HG02759 (cell line): ENCODE measurements at regions not wholly inside any gene's neighbourhood (a gene's known extent, or its start where the extent isn't known, plus 50 kb on each side); places are given as distances from the start of the nearest gene placed in this dataset.

Source experiments
- ATAC-seq: cut with Tn5 transposase; IDR thresholded peaks from one replicate; pipeline ENCODE4 v1.9.1; 2021; ENCODE audit warnings: mild to moderate bottlenecking, moderate library complexity; ENCODE audit not compliant: unreplicated experiment

DNA sequence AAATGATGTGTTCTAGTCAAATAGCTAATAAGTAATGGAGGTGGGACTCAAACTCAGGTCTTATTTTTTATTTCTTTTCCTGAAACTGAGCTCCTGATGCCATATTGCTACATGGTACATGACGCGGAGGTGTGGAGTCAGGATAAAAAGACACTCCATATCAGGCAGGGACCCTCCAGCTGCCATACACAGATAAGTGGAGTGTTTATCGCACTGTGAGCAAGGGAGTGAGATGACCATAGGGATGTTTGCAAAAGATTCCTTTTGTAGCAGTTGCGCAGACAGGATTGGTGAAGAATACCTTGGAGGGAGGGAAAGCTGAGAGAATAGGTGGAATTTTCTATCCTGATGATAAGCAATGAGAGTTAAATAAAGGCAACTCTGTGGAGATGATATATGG lies 657.2 kb downstream of the RNF144A start:
- no peak for ATAC-seq

DNA sequence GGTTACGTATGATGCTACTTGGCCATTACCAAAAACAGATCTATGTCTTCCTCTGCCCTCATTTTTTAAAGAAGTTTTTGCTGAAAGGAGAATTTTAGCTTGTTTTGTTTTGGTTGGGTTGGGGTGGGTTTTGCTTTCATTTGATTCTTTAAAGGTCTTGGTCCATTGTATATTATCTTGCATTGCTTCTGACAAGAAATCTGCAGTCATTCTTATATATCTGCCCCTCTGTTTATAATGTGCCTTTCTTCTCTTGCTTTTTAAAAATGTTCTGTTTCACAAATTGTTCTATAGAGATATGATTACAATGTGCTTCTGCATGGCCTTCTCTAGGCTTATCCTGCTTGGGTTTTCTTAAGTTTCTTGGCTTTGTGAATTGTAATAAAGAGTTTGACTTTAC lies 660.6 kb downstream of the RNF144A start:
- no peak for ATAC-seq

DNA sequence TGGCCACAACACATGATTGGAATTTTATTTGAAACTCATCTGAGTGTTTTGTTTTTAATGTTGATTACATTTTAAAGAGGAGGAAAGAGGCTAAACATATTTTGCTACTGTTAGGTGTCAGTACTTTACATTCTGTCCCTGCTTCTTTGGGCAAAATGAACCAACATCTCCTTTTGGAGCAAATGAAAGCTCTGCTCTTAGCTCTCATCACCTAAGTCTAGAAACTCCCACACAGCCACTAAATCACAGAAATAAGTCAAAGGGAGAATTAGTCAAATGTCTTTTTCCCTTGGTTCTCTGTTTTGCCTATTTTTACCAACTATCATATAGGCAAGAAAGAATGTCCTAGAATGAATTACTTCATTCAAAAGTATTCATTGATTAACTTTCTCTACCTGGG lies 666.8 kb downstream of the RNF144A start:
- ATAC-seq, result no peak

DNA sequence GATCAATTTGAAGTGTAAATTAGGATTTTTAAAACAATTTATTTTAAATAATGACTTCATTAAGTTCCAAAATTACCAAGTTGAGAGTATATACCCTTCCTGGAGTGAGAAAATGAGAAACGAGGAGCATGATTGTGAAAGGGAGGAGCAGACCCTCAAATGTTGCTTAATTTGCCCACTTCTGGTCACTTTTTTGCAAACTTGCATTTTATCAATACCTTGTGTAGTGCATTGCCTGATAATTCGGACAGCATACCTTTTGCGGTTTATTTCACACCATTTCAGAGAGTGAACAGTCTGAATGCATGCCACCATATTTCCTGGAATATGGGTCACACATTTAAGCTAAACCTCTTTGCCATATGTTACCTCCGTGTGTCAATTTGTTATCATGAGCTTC lies 669.7 kb downstream of the RNF144A start:
- ATAC-seq, result no peak

DNA sequence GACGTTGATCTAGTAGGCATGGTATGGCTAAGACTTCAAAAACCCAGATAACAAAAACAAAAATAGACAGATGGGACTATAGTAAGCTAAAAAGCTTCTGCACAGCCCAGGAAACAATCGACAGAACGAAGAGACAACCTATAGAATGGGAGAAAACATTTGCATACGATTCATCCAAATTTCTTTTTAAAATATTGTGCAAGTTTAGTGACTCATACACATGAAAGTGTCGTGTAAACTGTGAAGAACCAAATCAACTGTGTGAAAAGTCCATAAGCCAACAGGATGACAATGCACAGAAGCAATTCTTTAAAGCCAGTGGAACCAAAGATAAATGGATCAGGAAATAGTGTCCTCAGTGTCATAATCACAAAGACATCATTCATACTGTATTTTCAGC lies 671.1 kb downstream of the RNF144A start:
- ATAC-seq, result no peak

DNA sequence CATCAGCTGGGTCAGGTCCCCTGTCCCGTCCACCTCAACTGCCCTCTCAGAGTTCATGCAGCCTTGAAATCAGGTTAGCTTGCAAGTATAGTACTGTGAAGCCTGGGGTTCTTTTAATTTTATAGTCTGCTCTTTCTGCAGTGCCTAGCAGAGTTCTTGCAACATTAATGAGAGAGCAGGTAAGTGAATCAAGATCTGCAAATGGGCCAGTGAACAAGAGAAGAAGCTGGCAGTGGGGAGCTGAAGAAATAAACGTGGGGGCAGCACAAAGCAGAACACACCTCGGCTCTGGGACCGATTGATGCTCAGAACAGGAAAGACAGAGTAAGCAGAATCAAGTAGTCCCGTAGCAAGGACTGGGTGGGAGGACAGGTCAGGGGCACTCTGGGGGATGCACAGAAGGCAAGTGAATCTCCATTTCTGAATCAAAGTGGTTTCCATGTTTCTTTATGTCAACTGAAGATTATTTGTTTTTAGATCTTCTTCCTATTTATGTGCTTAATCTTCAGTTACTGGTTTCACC lies 675.5 kb downstream of the RNF144A start:
- no peak for ATAC-seq

DNA sequence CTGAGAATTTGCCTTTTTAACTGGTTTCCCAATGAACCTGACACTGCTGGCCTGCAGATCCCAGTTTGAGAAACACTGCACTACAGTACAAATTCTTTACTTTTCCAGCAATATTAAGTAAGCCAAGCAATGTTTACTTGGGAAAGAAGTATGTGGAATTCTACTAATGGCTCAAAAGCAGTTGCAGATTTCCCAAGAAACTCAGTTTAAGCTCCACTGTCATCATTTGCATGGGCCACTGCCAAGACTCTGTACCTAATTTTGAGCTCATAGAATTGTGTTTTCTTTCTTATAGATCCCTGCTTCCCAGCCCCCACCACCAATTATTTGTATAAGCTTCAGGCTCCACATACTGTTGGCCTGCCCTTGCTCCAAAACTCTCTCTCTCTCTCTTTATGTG lies 676.1 kb downstream of the RNF144A start:
- no peak for ATAC-seq

DNA sequence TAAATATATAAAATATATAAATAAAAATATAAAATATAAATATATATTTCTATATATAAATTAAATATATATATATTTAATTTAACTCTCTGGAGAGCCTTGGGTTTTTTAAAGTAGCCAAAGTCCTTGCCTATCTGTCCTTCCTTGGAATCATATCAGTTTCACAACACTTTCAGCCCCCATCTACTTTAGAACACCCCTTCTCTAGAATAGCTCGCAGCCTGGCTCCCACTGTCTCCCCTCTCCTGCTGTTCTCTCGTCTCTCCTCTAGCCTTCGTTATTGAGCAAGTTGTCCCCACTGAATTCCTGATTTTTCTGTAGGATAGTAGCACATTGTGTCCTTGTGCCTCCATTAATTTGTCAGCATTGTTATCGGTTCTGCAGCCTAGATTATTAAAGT lies 677.0 kb downstream of the RNF144A start:
- ATAC-seq, result no peak

DNA sequence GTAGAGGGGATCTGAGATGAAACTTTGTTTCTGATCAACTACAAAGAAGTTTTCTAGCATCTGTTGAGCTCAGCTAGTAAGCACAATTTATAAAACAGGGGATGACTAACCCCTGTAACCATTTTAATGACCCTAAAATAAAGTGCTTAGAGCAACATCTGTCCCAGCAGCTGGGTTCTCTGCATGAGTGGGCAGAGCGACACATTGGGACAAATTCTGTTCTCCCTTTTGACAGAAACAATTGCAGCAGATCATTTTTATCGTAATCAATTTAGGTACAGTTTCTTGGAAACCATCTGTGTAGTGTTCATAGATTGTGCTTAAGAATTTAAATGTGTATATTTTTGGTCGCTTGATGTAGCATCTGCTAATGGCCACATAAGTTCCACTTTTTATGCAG lies 678.0 kb downstream of the RNF144A start:
- no peak for ATAC-seq

DNA sequence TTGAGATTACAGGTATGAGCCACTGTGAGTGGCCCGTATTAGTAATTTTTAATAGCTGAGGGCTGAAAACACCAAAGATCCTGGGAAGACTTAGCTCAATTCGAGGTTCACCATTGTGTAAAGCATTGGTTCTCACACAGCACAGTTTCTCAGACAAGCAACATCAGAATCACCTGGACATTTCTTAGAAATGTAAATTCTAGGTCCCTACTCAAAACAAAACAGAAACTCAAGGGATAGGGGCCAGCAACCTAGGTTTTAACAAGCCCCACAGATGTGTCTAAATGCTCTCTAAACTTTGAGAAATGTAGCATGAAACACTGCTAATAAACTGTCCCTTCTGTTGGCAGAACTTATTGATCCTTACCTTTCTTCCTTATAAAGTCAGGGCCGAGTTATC lies 681.2 kb downstream of the RNF144A start:
- no peak for ATAC-seq

DNA sequence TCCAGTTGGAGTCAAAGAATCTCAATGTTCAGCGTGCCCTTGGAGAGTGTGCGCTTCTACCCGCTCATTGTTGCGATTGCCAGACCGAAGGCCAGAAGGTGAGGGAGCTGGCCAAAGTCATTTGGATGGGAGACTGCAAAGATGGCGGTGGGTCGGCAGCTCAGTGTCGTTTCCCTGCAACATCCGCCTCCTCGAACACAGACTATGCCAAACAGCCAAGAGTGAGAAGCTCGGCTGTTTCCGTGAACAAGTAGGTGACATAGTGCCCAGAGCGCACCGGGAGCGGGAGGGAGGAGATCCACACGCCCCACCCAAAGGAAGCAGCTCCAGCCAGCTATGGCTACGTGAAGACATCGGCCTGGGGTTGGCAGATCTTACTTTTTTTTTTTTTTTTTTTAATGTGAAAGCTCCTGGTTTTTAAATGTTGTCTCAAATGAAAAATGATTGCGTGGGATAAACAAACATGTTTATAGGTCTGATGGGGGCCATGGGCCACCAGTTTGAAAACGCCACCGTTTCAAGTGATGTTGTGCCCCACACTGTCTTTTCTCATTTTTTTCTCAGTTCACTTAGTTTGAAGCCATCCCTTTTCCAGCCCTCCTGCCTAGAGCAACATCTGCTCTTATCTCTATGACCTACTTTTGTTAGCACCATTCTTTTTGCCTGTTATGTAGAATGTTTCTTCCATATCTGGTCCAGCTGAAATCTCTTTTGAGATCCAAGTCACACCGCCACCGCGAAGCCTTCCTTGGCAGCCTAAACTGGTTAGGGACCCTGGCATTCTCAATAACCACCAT lies 682.4 kb downstream of the RNF144A start:
- ATAC-seq, result no peak

DNA sequence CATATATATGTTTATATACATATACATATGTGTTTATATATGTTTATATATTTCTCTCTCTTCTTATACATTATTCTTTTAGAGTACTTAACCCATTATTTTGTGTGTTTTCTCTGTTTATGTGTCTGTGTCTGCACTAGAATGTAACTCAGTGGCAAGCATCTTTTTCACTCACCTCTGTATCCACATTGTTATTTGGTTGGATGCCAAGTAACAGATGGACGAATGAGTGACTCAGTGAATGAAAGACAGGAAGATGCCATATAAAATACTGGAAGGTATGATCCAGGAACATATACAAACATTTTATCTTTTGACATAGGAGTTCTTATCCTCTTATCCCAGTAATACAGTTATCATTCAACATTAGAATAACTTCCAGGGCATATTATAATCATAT lies 684.8 kb downstream of the RNF144A start:
- ATAC-seq, result no peak

DNA sequence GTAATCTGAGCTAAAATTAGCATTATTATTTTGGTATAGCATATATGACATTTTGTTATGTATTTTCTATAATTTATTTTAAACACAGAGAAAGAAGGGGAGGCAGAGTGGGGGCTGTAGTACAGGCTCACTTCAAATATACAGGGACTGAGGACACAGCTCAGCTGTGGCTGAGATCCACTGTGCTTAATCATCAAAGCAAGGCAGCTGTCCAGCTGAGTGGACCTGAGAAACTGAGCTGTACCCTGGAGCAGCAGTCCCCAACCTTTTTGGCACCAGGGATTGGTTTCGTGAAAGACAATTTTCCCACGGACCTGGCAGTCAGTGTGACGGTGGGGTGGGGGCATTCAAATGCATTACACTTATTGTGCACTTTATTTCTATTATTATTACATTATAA lies 687.2 kb downstream of the RNF144A start:
- ATAC-seq, result no peak

DNA sequence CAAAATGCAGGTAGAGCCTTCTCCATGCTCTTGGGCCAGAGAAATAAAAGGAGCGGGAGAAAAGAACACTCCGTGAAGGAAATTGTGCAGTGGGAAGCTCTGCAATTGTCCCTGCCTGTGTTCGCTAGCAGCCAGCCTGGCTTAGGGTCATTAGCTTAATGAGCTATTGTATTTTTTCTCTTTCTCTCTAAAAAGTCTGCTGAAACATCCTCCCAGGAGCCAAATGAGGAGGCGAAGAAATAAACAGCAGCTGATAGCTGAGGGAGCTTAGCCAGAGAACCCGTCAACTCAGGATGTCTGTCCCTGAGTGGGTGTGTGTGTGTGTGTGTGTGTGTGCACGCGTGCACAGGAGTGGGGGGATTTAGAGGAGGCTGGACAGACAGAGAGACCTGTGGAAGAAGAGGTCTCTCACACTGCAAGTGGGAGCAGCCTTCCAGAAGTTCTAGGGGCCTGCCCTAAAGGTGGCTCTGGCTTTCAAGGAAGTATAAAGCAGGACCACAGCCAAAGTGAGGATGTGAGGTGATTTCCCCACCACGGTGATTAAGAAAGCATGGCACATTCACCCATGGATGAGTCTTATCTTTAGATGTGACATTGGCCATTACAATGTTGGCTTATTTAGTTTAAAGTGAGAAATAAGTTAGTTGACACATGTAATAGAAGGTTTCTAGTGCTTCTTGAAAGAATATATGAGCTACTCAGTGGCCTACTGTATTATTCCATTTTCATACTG lies 690.4 kb downstream of the RNF144A start:
- ATAC-seq, result no peak

DNA sequence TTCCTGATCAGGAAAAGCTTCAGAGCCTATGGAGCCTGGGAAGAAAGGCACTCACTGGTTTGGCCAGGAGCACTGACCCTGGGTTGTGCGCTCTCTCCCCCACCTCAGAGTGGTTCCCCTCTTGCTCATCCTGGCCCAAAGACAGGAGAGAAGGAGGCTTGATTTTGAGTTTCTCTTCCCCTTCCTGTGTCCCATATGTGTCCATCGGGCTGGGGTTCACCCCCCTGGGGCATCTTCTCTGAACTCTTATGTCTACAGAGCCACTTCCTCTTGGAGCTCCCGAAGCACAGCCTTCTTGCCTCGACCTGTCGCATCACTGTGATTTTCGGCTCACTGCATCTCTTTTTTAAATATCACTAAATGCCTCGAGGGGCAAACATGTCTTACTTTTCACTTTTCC lies 692.3 kb downstream of the RNF144A start:
- ATAC-seq, result peak; percentile 63

DNA sequence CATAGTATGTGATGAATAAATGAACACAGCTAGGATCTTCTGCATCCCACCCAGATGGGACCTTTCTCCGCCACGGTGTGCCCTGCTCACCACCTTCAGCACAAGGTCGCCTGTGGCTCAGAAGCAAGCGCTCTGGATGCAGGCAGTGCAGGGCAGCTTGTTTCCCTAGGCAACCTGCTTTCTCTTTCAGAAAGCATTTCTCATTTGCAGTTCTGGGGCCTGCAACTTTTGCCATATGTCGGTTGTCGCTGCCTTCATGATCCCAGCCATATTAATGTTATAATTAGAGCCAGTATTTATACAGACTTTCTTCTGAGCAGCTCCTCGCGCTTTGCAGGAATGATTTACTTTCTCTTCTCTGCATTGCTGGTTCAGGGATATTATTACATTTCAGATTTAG lies 692.8 kb downstream of the RNF144A start:
- peak; percentile 37 for ATAC-seq

DNA sequence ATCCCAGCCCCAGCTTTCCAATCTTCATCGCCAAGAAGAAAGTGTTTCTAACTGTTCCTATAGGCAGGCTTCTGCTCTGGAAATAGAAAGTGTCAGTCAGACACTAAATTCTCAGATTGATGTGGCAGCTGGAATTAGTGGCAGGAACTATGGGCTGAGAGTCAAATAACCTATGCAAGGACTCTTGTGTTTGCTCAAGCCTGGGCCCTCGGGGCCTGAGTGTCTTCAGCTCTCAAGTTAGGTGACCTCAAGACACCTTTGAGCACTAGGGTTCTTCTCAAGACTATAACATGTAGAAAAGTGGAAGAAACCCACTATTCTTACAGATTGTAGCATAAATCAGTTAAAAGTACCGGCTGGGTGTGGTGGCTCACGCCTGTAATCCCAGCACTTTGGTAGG lies 694.5 kb downstream of the RNF144A start:
- ATAC-seq, result no peak

DNA sequence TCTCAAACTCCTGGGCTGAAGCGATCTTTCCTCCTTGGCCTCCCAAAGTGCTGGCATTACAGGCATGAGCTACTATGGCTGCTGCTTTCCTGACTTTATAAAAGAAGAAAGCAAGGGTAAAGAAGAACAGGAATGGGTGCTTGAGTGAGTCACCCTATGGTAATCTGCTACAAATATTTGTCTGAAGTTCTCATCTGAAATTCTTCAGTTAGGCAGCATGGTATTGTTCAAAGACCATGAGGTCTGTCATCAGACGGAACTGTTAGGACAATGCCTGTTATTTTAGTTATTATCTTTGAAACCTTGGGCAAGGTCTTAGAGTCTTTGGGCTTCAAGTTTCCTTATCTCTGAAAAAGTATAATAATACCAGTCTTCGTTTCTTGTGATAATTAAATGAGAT lies 695.8 kb downstream of the RNF144A start:
- no peak for ATAC-seq

DNA sequence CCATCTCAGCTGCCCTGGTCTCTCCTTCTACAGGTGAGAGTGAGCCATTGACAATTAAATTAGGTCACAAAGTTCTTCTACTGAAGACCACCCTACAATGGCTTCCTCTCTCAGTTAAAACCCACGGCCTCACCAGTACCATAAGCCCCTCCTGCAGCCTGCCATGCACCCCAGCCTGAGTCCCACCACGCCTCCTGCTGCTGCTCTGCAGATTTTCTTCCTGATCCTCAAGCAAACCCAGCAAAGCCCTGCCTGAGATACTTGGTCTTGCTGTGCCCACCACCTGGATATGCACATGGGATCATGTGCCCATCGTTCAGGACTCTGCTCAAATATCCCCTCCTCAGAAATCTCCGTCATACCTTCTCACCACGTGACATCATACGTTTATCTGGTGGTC lies 696.6 kb downstream of the RNF144A start:
- no peak for ATAC-seq

DNA sequence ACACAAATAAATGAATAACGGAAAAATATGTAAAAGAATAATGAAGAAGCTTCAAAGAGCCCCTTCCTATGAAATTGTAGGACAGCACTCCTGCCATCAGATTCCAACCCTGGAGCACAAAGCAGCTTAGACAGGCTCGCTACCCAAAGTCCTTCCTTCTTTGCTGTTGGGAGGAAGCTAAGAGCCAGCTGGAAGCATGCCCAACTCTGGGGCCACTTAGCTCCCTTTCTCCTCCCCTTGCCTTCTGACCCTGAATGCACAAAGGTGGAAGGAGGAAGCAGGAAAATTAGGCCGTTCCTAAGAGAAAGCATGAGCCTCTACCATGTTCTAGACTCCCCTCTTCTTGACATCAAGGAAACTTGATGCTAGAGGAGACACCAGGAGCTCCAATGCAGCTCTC lies 700.8 kb downstream of the RNF144A start:
- ATAC-seq, result no peak

DNA sequence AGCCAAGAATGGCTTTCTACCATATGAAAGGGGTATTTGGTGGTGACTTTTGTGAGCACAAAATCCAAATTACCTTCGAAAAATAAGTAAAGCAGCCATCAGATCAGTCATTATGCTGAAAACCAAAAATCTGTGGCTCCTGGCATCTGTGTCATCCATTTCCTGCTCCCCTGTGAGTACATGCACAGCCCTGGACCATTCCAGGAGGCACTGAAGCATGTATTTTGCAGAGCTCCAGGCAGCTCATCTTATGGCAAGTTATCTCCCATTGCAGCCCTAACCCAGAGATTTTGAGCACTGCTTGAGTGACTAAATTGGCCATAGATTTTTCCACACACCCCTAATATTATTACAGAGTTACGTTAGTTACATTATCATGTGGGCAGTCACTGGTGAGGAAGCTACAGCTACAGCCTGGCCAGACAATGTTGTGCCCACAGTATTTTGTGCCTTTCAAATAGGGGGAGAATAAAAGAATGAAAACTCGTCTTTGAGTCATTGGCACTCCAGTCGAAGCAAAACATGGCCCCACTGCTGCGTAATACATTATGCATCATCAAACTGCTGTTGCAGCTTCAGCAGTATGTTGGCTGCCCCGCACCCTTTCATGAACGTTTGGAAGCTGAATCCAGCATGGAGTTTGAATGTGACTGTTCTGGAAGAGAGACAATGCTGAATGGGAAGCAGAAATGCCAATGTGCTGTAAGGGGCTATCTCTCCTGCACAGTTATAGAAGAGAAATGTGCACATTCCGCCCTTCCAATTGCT lies 702.2 kb downstream of the RNF144A start:
- ATAC-seq, result no peak

DNA sequence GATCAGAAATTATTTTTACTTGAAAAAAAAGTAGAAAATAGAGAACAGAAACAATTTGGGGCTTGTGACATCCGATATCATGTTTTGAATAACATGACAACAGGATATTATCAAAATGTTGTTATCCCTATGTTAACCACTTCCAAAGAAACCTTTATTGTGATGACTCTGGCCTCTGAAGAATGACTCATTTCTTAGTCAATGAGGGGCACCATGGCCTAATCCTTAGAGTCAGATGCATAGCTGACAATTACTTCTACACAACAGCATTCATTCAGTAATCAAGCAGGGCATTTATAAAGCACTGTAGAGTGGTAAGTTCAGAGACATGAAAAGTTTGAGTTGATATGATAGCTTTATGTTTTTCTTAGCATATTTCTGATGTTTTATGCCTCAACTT lies 703.0 kb downstream of the RNF144A start:
- no peak for ATAC-seq
